Smooth muscle cell (in vitro differentiated cells): ENCODE measurements at regions not wholly inside any gene's neighbourhood (a gene's known extent, or its start where the extent isn't known, plus 50 kb on each side); places are given as distances from the start of the nearest gene placed in this dataset.

ENCODE experiments used
- DNase-seq: peaks from one replicate; lab custom pipeline; 2025; ENCODE audit not compliant: unreplicated experiment; lab: John Stamatoyannopoulos, UW
- H2AFZ ChIP-seq: fragments of 200-600 bp; sonication (generic); 2 replicates; pipeline ENCODE4 v1.6.0; 2016; ENCODE audit warnings: antibody characterized with exemption, low read depth, mild to moderate bottlenecking
- H3F3A ChIP-seq: fragments of 200-600 bp; sonication (generic); 2 replicates; pipeline ENCODE4 v1.6.0; 2017; ENCODE audit warnings: antibody characterized with exemption, low read depth
- H3K27ac ChIP-seq: fragments of 200-600 bp; sonication (generic); 2 replicates; pipeline ENCODE4 v1.5.1; 2016; ENCODE audit warnings: low read depth, mild to moderate bottlenecking
- H3K27me3 ChIP-seq: fragments of 200-600 bp; sonication (generic); 2 replicates; pipeline ENCODE4 v1.6.1; 2016; ENCODE audit warnings: low read depth, mild to moderate bottlenecking
- H3K36me3 ChIP-seq: fragments of 200-600 bp; sonication (generic); 2 replicates; pipeline ENCODE4 v1.5.1; 2016; ENCODE audit warnings: low read depth
- H3K4me1 ChIP-seq: fragments of 200-600 bp; sonication (generic); 2 replicates; pipeline ENCODE4 v1.5.1; 2016; ENCODE audit warnings: low read depth
- H3K4me2 ChIP-seq: fragments of 200-600 bp; sonication (generic); 2 replicates; pipeline ENCODE4 v1.6.0; 2016; ENCODE audit warnings: mild to moderate bottlenecking
- H3K4me3 ChIP-seq: fragments of 200-600 bp; sonication (generic); 2 replicates; pipeline ENCODE4 v1.5.1; 2016; ENCODE audit warnings: mild to moderate bottlenecking
- H3K79me2 ChIP-seq: fragments of 200-600 bp; sonication (generic); 2 replicates; pipeline ENCODE4 v1.6.0; 2016; ENCODE audit warnings: low read depth, mild to moderate bottlenecking
- H3K9ac ChIP-seq: fragments of 200-600 bp; sonication (generic); 2 replicates; pipeline ENCODE4 v1.6.0; 2016; ENCODE audit warnings: low read depth
- H3K9me3 ChIP-seq: fragments of 200-600 bp; sonication (generic); replicated peaks from 2 replicates; pipeline ENCODE4 v1.5.1; 2016; ENCODE audit warnings: low read depth
- H4K20me1 ChIP-seq: fragments of 200-600 bp; sonication (generic); 2 replicates; pipeline ENCODE4 v1.6.0; 2016; ENCODE audit warnings: low read depth
- WGBS: methylation state at CpG from one replicate; pipeline ENCODE4 v1.1.7; 2016; ENCODE audit warnings: low lambda C conversion rate; 5-methylcytosine and 5-hydroxymethylcytosine counted together
- TF ChIP-seq, protein P1 (sequence below): fragments of 200-600 bp; sonication (generic); IDR thresholded peaks from 2 replicates; pipeline ENCODE4 v1.5.1; 2017; ENCODE audit warnings: borderline replicate concordance, mild to moderate bottlenecking, antibody characterized with exemption; ENCODE audit not compliant: insufficient read depth, poor library complexity, severe bottlenecking

DNA sequence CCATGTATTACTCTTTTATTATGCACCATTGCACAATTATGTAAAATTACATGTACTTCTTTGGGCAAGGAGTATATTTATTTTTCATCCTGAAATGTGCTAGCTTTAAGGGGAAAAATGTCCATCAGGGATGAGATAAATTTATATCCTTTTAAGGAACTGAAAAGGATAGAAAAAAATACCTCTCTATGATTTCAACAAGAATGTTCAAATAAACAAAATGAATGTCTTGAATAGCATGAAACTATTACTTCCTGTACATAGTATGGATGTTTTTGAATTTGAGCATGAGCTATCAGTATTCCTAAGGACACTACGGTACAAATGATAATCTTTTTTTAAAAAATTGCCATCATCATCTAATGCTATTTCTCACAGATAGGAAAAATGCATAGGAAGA, 1611.9 kb upstream of the ZEB2 start:
- H3K27ac ChIP-seq, result no peak overlapping the region
- WGBS, result 97% methylated on average over 1 of the region's 1 CpG

DNA sequence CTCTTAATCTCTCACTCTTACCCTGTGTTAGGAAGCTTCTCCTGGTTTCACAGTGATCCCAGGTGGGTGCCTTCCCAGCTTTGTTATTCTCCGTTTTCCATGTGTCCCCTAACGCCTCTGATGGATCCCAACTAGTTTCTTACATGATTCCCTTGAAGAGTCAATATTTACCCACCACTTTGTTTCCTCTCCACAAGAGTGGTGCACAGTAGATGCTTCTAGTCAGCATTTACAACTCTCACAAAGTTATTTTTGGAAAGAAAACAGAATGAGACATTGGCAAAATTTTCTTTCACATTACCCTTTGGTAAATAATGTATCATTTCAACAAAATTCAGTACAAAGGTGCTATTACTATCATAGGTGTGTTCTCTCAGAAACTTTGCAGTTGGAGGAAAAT, 1611.1 kb upstream of the ZEB2 start:
- no peaks in the 10 kb centered on the region for H3K27me3 ChIP-seq
- no peak overlapping the region for H3K27ac ChIP-seq
- no peaks in the 10 kb centered on the region for H3K36me3 ChIP-seq
- no peaks in the 10 kb centered on the region for H3F3A ChIP-seq
- no peak overlapping the region for H3K4me3 ChIP-seq
- H3K9ac ChIP-seq, result no peak overlapping the region
- H4K20me1 ChIP-seq, result no peaks in the 10 kb centered on the region
- no peak for DNase-seq
- no peaks in the 10 kb centered on the region for H3K79me2 ChIP-seq
- no peaks in the 10 kb centered on the region for H3K9me3 ChIP-seq
- TF ChIP-seq, protein P1, sequence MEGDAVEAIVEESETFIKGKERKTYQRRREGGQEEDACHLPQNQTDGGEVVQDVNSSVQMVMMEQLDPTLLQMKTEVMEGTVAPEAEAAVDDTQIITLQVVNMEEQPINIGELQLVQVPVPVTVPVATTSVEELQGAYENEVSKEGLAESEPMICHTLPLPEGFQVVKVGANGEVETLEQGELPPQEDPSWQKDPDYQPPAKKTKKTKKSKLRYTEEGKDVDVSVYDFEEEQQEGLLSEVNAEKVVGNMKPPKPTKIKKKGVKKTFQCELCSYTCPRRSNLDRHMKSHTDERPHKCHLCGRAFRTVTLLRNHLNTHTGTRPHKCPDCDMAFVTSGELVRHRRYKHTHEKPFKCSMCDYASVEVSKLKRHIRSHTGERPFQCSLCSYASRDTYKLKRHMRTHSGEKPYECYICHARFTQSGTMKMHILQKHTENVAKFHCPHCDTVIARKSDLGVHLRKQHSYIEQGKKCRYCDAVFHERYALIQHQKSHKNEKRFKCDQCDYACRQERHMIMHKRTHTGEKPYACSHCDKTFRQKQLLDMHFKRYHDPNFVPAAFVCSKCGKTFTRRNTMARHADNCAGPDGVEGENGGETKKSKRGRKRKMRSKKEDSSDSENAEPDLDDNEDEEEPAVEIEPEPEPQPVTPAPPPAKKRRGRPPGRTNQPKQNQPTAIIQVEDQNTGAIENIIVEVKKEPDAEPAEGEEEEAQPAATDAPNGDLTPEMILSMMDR, result no peak
- peaks cover 4% of the 10 kb centered on the region for H3K4me1 ChIP-seq
- no peak overlapping the region for H2AFZ ChIP-seq
- no peak overlapping the region for H3K4me2 ChIP-seq
- 47% methylated on average over 2 of the region's 2 CpGs for WGBS

More for the DNA sequence above, 1611.9 kb upstream of the ZEB2 start:
- Histone ChIP-seq H3K4me1 (peaks cover 4% of the 10 kb centered on the region), H3K79me2 (no peaks in the 10 kb centered on the region), H3F3A (no peaks in the 10 kb centered on the region), H4K20me1 (no peaks in the 10 kb centered on the region), H3K4me3 (no peak overlapping the region), H3K27me3 (no peaks in the 10 kb centered on the region), H3K9ac (no peak overlapping the region), H3K9me3 (no peaks in the 10 kb centered on the region), H3K4me2 (no peak overlapping the region), H3K36me3 (no peaks in the 10 kb centered on the region), H2AFZ (no peak overlapping the region)
- no peak for DNase-seq
- TF ChIP-seq, protein P1, result no peak

DNA sequence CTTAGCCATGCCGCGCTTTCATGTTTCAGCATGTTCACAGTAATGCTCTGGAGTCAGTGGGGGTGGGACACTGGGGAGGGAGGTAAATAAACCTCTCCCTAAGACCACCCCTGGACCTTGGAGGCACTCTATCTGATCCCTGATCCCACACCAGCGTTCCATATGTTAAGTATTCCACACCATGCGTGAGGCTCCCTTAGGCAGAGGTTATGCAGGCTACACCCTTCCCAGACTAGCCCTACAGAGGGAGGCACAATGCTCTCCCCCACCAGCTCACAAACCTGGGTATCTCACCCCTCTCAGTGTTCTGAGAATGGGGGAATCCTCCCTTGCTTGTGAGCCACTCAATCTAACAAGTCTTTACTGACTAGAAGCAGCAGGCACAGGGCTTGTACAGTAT, 1610.4 kb upstream of the ZEB2 start:
- Histone ChIP-seq H3K4me1 (peaks cover 4% of the 10 kb centered on the region), H2AFZ (no peak overlapping the region), H3K9ac (no peak overlapping the region), H3K4me3 (no peak overlapping the region), H4K20me1 (no peaks in the 10 kb centered on the region), H3F3A (no peaks in the 10 kb centered on the region), H3K9me3 (no peaks in the 10 kb centered on the region), H3K36me3 (no peaks in the 10 kb centered on the region), H3K27me3 (no peaks in the 10 kb centered on the region), H3K79me2 (no peaks in the 10 kb centered on the region), H3K27ac (no peak overlapping the region), H3K4me2 (no peak overlapping the region)
- WGBS, result 84% methylated on average over 4 of the region's 4 CpGs
- no peak for DNase-seq
- TF ChIP-seq, protein P1, result no peak

DNA sequence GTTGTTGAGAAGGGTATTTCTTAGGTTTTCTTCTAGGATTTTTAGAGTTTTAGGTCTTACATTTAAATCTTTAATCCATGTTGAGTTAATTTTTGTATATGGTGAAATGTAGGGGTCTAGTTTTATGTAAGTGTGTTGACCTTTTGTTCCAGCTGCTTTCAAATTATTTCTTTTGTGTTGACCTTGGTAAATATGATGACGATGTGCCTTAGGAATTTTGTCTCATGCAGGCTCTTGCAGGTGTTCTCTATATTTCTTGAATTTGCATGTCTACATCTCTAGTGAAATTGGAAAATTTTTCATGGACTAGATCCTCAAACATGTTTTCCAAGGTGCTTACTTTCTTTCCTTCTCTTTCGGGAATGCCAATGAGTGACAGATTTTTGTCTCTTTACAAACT, 1609.3 kb upstream of the ZEB2 start:
- H3F3A ChIP-seq, result no peaks in the 10 kb centered on the region
- H3K9me3 ChIP-seq, result no peaks in the 10 kb centered on the region
- H3K4me2 ChIP-seq, result no peak overlapping the region
- H3K36me3 ChIP-seq, result no peaks in the 10 kb centered on the region
- H3K27ac ChIP-seq, result no peak overlapping the region
- no peaks in the 10 kb centered on the region for H3K79me2 ChIP-seq
- DNase-seq, result no peak
- 98% methylated on average over 2 of the region's 2 CpGs for WGBS
- H3K4me1 ChIP-seq, result peaks cover 4% of the 10 kb centered on the region
- H3K9ac ChIP-seq, result no peak overlapping the region
- H4K20me1 ChIP-seq, result no peaks in the 10 kb centered on the region
- no peaks in the 10 kb centered on the region for H3K27me3 ChIP-seq
- TF ChIP-seq, protein P1, result no peak
- H2AFZ ChIP-seq, result no peak overlapping the region
- no peak overlapping the region for H3K4me3 ChIP-seq
